ENCODE measurements at regions not wholly inside any gene's neighbourhood (a gene's known extent, or its start where the extent isn't known, plus 50 kb on each side); places are given as distances from the start of the nearest gene placed in this dataset.

DNA sequence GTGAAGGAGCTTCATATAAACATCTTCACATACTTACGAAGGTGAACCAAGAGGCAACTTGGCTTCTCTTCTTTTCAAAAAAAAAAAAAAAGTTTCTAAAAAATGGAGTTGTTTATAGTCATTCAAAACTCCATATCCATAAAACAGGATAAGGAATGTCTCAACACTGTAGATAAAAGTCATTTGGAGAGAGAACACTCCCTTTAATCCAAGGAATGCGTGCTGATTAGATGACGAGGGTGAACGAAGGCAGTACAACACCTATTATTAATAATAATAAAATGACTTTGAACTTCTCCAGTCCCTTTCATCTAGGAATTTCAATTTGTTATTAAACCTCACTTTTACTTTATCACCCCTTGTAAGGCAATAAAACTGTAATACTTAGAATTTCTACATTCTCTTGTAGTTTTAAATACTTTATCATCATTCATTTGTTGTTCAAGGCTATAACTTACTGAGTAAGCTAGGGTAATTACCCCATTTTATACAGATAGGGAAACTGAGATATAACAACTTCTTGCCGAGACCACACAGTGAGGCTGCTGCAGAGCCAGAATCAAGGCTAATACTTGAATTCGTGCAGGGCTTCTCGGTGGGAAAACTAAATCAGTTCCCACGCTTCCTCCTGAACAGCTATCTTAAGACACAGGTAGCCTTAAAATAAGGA is 377.1 kb downstream of the EFNA5 start:
- DNase-seq (ENCODE audit: low read depth in 2 of 2) = no peak

DNA sequence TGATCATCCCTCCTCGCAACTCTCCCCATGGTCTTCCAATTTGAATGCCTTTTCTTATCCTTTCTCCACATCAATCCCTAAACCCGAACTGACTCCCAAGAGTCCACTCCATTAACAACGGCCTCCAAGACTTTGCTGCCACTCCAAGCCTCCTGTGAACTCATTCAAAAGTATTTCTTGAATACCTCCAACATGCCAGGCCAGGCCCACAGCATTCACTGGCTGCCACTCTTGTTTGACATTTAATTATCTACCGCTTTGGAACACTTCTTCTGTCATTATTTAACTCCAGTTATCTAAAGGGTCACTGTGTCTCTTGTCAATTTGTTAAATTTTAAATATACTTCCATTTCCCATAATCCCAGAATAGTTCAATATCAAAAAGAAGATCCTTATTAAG is 378.9 kb downstream of the EFNA5 start:
- DNase-seq (ENCODE audit: low read depth in 2 of 2) = no peak

DNA sequence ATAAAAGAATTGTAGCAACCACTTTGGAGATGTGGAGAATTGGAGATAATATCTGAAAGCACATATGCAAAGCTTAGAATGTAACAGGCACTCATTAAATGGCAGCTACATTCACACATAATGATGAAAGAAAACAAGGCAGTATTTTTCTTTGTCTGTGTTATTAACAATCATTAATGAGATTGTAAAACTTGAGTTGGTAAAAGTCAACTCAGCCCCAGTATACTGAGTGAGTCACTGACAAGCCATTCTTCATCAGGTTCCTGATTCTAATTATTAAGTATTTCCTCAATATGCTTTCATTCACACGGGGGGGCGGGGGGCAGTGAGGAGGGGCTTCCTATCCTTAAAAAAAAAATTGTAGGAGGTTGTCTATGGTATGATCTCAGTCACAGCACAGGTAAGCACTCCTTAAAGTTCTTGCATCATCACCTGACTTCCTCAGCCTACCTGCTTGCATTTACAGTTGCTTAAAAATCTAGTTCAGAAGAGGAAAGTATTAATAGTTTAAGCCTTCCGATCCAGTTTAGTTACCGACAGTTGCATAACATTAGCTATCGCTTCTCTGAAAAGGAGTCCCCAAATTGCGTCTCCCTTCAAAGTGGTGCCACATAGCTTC is 379.8 kb downstream of the EFNA5 start:
- no peak for DNase-seq (ENCODE audit: low read depth in 2 of 2)

DNA sequence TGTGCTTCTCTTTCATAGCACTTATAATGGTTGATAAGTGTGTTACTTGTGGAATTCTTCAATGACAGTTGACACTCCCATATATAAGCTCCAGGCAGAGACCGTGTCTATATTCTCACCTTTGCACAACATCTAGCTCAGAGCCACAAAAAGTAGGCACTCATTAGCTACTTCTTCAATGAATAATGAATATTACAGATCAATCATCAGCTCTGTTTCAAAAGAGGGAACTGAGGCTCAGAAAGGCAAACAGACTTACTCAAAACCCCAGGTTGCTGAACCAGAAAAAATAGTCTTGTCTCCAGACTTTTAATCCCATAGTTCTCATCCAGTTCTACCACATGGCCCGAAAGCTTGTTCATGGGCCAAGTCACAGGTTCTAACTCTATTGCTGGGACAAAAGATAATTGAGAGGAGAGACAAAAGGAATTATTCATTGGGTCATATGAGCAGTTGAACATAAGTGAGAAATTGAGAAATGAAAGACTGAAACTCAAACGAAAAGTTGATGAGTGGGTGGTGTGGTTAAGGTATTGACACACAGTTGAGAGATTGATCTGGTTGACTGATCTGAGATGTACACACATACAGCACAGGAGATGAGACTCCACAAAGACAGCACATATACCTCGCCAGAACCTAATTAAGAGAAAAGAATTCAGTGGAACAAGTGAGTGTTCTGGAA is 381.6 kb downstream of the EFNA5 start:
- DNase-seq (ENCODE audit: low read depth in 2 of 2) = no peak

DNA sequence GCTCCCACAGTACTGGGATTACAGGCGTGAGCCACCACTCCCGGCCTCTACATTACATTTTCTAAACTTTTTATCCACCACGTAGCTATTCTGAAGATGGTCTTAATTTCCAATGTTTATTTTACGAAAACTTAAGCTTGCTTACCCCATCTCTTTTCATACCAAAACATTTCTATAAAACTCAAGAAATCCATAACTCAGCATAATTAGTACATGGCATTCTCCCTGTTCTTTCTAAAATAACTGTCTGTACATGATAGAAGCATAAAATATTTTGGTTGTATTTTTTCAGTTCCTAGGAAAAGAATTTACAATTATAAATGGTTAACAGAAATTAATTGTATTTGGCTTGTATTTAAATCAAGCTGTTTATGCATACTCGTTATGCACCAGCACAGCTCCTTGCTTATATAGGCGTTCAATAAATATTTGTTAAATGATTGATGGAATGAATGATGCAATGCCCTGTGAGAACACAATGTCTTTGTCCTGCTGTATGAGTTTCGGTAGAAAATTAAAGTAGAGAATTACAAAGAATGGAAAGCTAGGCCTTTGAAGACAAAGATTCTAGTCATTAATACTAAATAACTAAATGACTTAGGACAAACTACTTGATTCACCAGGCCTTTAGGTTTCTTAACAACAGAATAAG is 384.2 kb downstream of the EFNA5 start:
- DNase-seq (ENCODE audit: low read depth in 2 of 2) = no peak

DNA sequence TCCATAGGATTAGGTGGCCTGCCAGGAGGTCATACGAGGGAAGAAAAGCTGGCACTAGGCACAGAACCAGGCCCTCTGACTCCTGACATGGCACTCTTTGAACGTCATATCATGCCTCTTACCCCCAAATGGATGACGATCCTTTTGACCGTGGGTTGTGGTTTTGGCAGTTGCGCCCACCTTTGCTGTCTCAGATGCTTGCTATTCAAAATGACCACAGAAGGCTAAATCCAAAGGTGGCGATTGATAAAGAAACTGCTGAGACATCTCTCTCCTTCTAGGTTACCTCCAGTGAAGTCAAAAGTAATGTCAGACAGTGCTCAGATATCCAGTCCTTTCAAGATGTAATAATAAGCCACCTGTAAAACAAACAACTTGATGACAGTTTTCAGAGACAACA is 385.0 kb downstream of the EFNA5 start:
- DNase-seq (ENCODE audit: low read depth in 2 of 2) = no peak

DNA sequence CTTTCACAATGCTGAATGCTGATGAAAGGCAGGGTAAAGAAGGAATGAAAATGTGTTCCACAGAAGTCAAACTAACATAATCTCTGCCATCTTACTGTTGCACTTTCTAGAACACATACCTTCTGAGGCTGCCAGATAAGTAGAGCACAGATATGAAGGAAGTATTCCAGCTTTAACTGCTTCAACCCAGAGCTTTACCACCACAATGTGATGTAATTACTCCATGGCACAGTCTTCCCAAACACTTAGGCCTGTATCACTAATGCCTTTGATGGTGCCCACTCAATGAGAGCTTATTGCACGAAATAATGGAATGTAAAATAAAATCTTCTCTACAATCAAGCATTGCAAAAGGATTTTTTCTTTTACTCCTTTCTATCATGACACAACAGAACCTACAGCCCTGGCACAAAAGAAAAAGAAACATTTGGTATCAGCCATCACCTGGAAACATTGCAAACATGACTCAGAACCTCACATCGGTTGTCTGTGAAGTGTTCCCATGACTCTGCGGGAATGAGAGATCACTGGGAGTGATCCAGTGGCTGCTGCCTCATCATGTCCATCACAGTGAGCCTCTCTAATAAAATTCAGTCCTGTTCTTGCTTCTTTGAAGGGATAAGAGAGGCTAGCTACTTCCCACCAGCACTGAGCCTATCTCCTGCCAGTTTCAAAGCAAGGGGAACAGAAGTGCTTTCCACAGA is 385.8 kb downstream of the EFNA5 start:
- no peak for DNase-seq (ENCODE audit: low read depth in 2 of 2)

DNA sequence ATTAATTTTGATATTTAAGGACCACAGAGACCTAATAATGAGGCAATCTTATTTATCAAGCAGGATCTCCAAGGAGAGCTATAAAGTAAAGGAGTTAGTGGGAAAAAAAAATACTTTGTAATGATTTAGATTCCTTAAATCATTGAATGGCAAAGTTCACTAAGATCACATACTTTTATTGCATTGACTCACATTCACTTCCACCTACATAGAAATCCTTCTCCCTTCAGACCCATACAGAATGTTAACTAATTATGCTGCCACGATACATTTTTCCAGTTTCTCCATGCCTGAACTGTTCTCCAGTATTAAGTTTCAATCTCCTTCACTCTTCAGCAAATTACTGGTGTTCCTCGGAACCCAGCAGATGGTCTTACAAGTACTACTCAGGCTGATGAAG is 388.7 kb downstream of the EFNA5 start:
- no peak for DNase-seq (ENCODE audit: low read depth in 2 of 2)

DNA sequence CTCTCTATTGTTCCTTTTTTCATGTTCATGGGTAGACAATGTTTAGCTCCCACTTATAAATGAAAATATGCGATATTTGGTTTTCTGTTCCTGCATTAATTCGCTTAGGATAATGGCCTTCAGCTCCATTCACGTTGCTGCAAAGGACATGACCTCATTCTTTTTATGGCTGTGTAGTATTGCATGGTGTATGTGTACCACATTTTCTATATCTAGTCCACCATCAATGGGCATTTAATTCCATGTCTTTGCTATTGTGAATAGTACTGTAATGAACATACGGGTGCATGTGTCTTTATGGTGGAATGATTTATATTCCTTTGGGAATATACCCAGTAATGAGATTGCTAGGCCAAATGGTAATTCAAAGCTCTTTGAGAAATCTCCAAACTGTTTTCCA is 392.0 kb downstream of the EFNA5 start:
- DNase-seq (ENCODE audit: low read depth in 2 of 2) = no peak

DNA sequence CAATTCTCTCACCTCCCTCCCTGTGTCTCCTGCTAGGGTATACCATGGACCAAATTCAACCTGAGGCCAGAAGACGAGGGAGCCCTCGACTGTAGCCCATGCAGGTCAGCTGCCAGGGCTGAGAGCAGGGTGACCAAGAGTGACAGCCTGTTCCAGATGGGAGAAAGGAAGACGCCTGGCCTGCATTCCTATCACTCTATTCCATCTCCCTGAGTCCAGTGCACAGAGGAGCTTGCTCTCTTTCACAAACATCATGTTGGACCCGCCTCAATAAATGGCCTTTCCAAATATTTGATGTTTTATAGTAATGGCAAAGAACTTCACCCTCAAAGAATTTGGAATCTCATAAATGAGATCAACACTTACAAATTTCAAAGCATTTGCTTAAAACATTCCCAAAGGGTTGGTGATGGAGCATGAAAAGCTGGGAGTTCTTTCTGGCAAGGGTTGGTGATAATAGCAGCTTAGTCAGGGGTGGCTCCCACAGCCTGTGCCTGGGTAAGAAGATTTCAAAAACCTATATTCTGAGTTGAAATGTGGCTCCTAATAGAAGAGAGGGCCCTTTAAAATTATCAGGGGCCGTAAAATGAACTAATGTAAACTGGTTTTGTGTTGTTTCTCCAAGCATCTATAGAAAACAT is 393.1 kb downstream of the EFNA5 start:
- no peak for DNase-seq (ENCODE audit: low read depth in 2 of 2)

DNA sequence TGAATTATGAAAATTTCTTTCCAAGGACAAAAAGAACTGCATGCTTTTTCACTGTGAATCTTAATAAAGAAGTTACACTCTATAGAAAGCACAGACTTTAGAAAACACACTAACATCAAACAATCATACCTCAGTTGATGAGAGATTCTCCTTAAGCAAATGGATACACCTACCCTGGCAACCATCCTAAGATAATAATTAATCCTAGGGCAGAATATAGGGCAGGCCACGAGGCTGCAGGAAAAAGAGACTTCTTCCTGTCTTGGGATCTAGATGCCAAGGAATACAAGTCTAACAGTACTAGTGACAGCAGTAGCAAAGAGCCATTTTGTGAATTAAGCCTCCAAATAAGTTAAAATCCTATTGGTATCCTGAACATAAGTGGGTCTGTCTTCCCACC is 395.4 kb downstream of the EFNA5 start:
- no peak for DNase-seq (ENCODE audit: low read depth in 2 of 2)

DNA sequence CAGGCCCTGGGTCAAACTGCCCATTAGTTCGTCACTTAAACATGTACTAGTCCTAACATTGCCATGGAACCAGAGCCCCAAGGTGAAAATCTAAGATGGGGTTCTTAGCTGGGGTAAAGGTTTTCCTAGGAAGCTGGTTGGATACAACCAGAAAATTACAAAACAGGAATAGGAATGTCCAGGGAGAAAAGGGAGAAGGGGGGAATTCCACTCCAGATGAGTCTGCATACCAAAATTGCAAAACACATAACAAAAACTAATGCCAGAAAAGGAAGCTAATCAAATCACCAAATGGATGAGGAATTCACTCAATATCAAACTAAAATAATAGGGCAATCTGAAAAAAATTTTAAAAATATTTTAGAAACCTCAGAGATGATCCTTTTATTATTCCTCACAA is 396.2 kb downstream of the EFNA5 start:
- DNase-seq (ENCODE audit: low read depth in 2 of 2) = no peak

DNA sequence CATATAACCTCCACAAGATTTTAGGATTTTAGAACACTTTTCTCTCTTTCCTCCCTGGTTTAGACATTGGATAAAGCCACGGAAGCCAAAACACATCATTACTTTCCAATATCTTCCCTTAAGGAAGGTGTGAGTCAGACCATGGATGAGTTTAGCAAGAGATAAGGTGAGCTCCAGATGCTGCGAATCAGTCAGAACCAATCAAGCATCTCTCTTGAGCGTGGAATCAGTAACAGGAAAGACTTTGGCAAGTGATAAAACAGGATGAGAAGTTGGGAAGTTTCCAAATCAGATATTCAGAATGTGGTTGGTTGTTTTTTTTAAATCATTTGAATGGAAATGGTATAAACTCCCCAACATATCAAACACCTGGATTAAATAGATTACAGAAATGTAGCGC is 397.8 kb downstream of the EFNA5 start:
- DNase-seq (ENCODE audit: low read depth in 2 of 2) = no peak

DNA sequence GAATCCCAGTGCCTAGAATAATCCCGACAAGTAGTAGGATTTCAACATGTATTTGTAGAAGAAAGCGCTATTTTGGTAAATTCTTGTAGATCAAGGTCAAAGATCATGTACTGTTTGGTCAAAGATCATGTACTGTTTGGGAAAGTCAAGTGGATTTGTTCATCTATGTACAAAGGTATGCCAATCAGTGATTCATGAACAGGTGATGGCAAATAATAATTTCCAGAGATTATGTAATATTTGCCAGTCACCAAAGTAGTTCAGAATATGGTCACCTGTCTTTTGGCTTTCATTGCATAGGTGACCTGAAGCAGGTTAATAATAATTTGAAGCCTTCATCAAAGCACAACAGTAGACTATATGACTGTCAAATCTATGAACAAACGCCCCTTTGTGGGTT is 398.2 kb downstream of the EFNA5 start:
- no peak for DNase-seq (ENCODE audit: low read depth in 2 of 2)

DNA sequence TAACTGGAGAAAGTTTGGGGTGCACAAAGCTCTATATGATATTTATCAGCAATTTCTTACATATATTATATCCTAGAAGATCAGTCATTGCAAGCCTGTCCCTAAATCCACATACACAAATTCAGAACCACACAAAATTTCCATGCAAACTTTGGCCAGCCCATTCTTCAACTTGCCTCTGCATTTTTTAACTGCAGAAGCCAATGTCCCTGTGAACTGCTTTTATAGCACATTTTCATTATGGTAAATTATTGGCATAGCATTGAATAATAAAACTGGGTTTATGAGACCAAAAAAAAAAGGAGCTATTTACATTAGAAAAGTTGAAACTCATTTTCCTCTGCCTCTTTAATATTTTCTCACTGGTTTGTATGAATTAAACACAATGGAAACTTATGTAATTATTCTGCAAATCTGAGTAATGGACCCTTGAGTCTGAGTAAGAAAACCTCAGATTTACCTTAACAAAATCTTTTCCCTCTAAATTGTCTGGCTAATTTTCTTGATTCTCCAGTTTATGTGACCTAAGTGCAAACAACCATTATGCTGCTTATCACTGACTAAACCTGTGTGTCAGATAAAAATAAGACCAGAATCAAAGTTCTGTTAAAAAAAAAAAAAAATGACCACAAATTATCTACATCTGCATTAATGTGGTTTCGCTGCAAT is 398.9 kb downstream of the EFNA5 start:
- DNase-seq (ENCODE audit: low read depth in 2 of 2) = no peak

DNA sequence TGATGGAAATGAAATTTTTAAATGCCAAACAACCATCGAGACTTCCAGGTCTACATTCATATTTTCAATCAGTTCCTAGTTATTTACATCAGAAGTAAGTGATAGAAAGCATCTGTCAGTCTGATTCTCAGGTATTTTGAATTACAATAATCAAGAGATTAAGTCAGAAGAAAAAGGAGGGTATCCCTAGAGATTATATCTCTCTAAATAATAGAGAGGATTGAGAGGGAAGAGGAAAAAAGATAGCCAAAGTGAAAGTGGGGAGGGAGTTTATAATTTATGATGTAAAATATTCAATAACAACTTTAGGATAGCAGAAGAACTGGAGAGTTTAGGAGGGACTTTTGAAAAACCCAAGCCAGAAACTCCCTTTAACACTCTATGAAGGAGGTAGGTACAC is 400.2 kb downstream of the EFNA5 start:
- no peak for DNase-seq (ENCODE audit: low read depth in 2 of 2)

DNA sequence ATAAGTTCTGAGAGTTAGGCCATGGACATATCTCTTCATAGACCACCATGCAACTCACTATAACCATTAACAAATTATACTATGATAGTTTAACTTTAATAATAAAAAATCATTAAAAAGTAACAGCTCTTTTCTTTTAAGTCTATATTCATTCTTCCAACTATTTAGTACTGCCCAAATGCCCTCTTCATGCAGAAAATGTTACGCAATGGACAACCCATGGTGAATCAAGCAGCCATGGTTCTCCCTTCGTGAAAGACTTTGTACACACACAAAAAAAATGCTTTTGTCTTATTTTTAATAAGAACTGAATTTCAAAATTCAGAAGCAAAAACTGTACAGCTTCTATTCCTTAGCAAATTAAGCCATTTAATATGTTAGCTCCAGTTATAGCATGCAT is 401.1 kb downstream of the EFNA5 start:
- no peak for DNase-seq (ENCODE audit: low read depth in 2 of 2)

DNA sequence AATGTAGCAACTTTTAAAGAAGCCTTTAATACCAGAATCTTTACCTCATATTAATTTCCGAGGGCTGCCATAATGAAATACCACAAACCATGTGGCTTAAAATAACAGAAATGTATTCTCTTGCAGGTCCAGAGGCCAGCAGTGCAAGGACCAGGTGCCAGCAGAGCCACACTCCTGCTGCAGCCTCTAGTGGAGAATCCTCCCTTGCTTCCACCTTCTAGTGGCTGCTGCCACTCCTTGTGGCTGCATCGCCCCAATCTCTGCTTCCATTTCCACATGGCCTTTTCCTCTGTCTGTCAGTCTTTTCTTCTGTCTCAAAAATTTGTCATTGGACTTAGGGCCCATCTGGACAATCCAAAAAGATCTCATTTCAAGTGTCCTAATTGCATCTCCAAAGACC is 401.5 kb downstream of the EFNA5 start:
- DNase-seq (ENCODE audit: low read depth in 2 of 2) = no peak

DNA sequence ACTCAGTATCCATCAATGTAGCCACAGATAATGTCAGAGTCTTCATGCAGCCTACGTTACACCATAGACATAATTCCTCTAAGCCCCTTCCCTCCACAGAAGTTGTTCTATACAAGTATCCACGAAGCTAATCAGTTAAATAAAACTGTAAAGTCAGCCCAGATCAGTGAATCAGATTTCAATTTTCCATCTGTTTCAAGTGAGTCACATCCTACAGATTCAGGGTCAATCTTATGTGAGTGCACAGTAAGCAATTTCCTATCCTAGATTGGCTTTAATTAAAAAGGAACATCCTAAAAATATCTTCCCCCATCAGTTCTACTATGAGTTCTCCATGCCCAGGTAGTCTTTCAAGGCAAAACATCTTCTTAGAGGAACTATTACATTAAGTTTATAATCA is 402.5 kb downstream of the EFNA5 start:
- no peak for DNase-seq (ENCODE audit: low read depth in 2 of 2)

DNA sequence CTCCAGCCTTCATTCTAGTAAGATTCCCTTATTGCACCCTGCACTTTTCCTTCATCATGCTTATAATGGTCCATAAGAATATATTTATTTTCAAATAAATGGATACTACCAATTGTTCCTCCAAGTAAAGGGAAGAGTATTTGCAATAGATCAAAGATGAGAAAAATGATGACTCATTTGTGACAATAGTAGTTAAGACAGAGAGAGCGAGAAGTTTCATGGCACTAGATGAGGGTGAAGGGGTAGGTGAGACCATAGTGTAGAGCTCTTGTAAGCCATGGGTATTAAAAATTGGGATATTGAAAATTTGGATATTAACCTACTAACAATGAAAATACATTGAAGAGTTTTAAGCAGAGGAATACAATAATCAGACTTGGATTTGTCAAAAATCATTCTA is 404.6 kb downstream of the EFNA5 start:
- no peak for DNase-seq (ENCODE audit: low read depth in 2 of 2)

DNA sequence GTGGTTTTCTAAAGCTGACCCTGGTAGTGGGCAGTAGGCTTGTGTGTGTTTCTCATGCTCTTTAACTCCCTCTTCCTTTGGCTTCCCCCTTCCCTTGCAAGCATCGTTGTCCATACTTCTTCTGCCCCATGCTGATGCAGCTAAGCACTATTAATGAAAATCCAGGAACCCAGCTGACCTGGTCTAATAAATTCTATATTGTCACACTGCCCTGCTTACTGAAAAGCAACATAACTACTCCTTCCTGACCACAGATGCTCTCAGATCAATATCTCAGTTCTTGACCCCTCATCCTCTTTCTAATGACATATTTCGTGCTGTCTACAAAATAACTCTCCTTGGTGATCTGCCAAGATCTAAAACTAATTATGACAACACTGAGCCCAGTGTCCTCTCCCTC is 405.5 kb downstream of the EFNA5 start:
- no peak for DNase-seq (ENCODE audit: low read depth in 2 of 2)

Data from stimulated activated CD4-positive, alpha-beta T cell treated with anti-CD3 and anti-CD28 coated beads, Interleukin-12 subunit alpha, Interleukin-12 subunit beta, amount 100 ng/mL, for 24 hours (primary cell).